GM12891 (cell line): ENCODE measurements at regions not wholly inside any gene's neighbourhood (a gene's known extent, or its start where the extent isn't known, plus 50 kb on each side); places are given as distances from the start of the nearest gene placed in this dataset.

Experiments
- DNase-seq: peaks from one replicate; pipeline ENCODE4 v3.0.0; 2011; ENCODE audit warnings: low spot score; ENCODE audit not compliant: insufficient read length
- FAIRE-seq: peaks from 2 replicates; lab custom pipeline; 2011; peaks lifted over from hg19 to GRCh38; lab: Jason Lieb, UNC
- PAX5 ChIP-seq: IDR thresholded peaks from 2 replicates; pipeline ENCODE4 v1.6.1; 2011; ENCODE audit warnings: low read length, moderate library complexity, mild to moderate bottlenecking; ENCODE audit not compliant: insufficient read depth, severe bottlenecking
- POLR2A ChIP-seq: IDR thresholded peaks from 2 replicates; pipeline ENCODE4 v1.6.1; 2011; ENCODE audit warnings: low read depth, low read length, control low read depth
- POLR2AphosphoS5 ChIP-seq: IDR thresholded peaks from 2 replicates; pipeline ENCODE4 v1.6.1; 2011; ENCODE audit warnings: low read depth, low read length, control low read depth
- POU2F2 ChIP-seq: IDR thresholded peaks from 2 replicates; pipeline ENCODE4 v1.6.1; 2011; ENCODE audit warnings: low read depth, mild to moderate bottlenecking, control low read depth, low read length, moderate library complexity
- SPI1 ChIP-seq: IDR thresholded peaks from 2 replicates; pipeline ENCODE4 v1.6.1; 2011; ENCODE audit warnings: low read depth, low read length, control low read depth
- TAF1 ChIP-seq: IDR thresholded peaks from 2 replicates; pipeline ENCODE4 v1.6.1; 2011; ENCODE audit warnings: low read depth, low read length, control low read depth

DNA sequence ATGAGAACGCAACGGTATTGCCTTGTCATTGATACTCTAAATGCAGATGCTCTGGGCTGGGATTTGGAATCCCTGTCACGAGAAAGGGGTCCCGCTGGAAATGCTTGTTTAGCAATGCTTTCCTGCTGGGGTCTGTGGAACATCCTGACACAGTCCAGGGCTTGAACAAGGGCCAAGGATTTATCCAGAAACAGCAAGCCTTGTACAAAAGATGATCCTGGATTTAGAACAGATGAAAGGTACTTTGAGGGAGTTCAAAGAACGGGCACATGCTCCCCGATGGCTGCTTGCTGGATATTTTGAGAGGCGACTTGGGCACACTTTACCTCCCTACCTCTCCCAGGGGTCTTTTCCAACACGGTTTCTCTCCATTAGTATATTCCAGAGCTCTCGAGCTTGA lies 108.1 kb upstream of the CELF4 start:
- TF ChIP-seq POU2F2 (no peak), POLR2A (no peak), TAF1 (no peak), POLR2AphosphoS5 (no peak), SPI1 (no peak), PAX5 (no peak)
- FAIRE-seq = no peak
- no peak for DNase-seq

DNA sequence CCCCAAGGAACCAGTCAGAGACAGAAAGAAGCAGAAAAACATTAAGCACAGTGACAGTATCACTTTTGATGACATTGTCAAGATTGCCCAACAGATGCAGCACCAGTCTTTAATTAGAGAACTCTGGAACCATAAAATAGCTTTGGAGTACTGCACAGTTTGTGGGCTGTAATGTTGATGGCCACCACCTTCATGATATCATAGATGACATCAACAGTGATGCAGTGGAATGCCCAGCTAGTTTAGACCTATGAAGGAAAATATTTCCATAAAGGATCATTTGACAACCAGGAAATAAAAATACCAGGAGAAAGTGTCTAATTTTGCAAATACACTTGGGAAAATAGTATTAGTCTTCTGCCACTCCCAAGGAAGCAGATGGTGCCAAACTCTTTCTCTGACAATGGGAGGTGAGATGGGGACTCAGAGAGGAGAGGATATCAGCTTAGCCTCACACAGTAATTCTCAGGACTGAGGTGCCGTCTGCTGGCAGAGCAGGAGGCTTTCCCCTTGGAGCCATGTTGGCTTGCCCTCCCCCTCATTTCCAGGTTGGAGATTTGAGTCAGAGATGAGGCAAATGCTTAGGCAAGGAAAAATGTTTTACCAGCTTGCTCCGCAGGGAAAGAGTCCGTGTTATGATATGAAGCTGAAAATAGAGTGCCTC lies 107.5 kb upstream of the CELF4 start:
- FAIRE-seq (no peak), DNase-seq (no peak)
- TF ChIP-seq POLR2A (no peak), TAF1 (no peak), POU2F2 (no peak), PAX5 (no peak), POLR2AphosphoS5 (no peak), SPI1 (no peak)

DNA sequence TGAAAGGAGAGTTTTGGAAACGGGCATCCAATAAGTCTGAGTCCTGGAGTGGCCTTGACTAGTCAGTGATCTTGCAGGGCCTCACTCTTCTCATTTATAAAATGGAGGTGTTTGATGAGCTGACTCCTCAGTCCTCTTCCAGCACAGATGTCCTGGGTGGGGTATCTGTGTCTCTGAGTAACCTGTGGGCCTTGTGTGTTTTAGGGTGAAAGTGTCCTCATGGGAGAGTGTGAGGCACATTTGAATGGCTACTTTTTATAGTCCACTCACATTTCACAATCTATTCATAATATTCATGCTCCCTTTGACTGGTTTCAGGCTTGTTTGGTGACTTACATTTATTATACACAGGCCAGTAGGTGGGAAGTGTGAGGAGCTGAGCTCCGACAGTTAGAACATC lies 106.4 kb upstream of the CELF4 start:
- FAIRE-seq (no peak), DNase-seq (no peak)
- TF ChIP-seq POU2F2 (no peak), POLR2A (no peak), SPI1 (no peak), POLR2AphosphoS5 (no peak), TAF1 (no peak), PAX5 (no peak)

DNA sequence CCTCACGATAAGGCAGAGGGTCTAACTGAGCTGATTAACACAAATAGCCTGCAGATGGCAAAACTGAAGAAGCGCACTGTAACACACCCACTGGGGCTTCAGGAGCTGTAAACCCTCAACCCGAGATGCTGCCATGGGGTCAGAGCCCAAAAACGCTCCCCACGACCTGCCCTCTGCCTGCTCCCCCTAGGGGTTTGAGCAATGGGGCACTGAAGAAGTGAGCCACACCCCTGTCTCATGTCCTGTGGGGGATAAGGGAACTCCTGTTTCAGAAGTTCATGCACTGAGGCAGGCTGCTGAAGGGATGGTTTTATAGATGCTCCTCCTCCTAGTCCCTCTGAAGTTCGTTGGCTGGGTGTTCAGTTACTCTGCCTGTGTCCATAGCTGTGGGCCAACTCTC lies 105.9 kb upstream of the CELF4 start:
- no peak for FAIRE-seq
- no peak for DNase-seq
- no peak for TF ChIP-seq PAX5

DNA sequence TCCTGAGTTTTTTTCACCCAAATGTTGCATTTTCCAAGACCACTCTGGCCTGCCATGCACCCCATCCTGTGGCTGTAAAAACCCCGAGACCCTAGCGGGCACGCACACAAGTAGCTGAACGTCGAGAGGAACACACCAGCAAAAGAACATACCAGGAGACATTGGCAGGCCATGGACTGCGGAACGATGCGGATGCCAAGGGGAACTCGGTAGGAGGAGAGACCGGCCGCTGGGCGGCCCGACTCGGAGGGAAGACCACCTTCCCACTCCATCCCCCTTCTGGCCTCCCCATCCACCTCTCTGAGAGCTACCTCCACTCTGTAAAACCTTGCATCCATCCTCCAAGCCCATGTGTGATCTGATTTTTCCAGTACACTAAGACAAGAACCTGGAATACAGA lies 105.5 kb upstream of the CELF4 start:
- FAIRE-seq (no peak), DNase-seq (no peak)
- TF ChIP-seq POLR2A = no peak
- no peak for TF ChIP-seq POLR2AphosphoS5
- no peak for TF ChIP-seq PAX5
- no peak for TF ChIP-seq SPI1
- no peak for TF ChIP-seq TAF1
- no peak for TF ChIP-seq POU2F2

DNA sequence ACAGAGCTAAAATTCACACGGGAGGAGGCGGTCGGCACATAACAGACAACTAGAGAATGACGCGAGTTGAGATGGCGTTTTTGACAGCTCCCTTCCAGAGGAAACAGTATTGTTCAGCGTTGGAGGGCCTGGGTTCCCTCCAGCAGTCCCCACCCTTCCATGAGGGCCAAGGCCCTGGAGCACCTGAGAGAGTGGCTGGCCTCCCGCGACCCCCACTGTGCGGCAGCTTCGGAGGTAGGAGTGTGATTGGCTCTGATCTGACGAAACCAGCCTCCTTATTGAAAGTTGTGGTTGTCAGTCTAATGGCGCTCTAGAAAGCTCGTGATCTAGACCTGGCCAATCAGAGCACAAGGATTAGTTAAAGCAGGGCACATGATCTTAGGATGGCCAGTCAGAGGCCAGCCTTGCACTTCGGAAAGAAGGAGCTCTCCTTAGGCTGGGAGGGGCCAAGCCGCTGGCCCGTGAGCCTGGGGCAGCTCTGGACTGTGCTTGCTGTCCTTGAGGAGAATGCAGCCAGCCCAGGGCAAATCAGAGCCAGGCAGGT lies 104.5 kb upstream of the CELF4 start:
- no peak for DNase-seq
- TF ChIP-seq POU2F2 (no peak), TAF1 (no peak), POLR2A (no peak)
- FAIRE-seq = no peak

DNA sequence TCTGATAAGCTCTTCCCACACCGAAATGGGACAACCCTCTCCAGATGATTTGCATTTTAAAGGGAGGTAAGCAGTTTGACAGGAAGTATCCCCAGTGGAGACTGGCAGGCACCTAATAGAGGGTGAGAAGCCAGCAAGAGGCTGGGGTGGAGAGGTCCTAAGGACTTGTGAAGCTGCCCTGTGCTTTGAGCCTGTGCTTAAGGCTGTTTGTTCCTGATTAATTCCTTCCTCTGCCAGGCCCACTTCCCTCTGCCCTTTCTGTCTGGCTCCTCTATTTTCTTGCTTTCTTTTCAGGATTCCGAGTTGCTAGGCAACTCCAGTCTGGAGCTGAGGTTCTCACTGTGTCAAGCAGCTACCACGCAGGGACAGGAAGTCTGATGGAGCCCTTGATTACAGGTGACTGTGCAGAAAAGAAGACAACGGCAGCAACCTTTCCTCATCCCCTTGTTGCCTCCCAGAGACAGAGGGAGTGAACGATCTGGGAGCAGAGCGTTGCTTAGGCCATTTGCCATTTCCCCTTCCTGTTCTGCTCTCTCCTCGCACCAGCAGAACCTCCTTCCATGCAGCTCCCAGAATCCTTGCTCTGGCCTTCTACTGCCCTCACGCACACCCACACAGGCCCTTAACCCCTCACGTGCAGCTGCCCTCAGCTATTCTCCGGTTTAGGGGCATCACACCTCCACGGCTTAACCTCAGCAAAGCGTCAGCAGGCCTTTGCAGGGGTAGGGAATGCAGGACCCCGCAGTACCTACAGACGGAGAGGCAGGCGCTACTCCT lies 103.6 kb upstream of the CELF4 start:
- FAIRE-seq (no peak), DNase-seq (no peak)
- TF ChIP-seq POU2F2 (no peak), TAF1 (no peak), POLR2AphosphoS5 (no peak), PAX5 (no peak), POLR2A (no peak), SPI1 (no peak)

DNA sequence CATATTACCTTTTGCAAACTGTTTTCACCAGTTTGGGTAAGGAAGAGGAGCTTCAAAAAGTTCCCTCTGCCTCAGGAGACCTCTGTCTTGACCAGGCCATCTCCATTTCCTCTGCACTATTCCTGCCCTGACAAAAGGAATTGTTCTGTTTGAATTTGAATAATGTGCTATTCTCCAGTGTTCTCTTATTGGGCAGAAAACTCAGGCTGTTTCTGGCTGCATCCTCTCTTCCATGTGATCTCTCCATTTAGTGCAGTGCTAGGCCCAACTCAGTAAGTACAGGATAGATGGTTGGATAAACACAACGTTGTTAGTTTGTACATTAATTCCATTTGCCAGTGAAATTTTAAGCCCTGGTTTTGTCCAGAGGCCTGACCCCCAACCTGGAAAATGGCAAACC lies 102.2 kb upstream of the CELF4 start:
- DNase-seq = no peak
- no peak for FAIRE-seq
- TF ChIP-seq SPI1 (no peak), POLR2A (no peak), TAF1 (no peak), POU2F2 (no peak), PAX5 (no peak), POLR2AphosphoS5 (no peak)

DNA sequence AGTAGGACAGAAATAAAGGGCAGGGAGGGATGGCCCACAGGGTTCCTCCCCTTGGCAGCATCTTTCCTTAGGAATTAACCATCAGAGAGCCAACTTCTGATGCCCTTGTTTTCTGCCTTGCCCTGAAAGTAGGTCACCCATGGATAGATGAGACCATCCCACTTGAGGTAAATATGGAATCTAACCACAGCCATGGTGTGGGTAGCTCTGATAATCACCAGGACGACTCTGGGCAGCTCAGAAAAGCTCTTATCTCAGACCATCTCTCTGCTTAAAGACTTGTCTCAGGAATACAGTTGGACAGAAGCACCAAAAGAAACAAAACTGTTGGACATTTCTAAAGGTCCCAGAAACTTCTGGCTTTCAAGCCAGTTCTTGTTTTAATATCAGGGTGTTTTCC lies 101.4 kb upstream of the CELF4 start:
- FAIRE-seq (no peak), DNase-seq (no peak)
- no peak for TF ChIP-seq POLR2A
- no peak for TF ChIP-seq SPI1
- no peak for TF ChIP-seq POLR2AphosphoS5
- no peak for TF ChIP-seq PAX5
- TF ChIP-seq POU2F2 = no peak
- TF ChIP-seq TAF1 = no peak

DNA sequence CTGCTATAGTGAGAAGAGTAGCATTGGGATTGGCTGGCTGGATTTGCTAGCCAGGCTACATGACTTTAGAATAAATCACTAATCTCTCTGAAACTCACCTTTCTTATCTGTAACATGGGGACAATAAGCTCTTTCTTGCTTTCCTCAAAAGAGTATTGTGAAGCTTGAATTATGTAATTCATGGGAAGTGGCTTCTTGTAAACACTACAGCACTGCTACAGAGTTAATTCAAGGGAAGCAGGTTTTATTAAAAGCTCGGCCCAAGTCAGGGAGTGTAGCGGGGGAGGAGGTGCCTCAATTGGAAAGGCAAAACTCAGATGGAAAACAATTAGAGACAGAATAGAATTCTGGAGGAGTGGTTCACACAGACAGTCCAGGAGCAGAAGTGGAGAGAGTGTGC lies 100.9 kb upstream of the CELF4 start:
- FAIRE-seq (no peak), DNase-seq (no peak)
- TF ChIP-seq POLR2A (no peak), POLR2AphosphoS5 (no peak)
